Neuron (in vitro differentiated cells): ENCODE measurements at regions not wholly inside any gene's neighbourhood (a gene's known extent, or its start where the extent isn't known, plus 50 kb on each side); places are given as distances from the start of the nearest gene placed in this dataset.
"Not testable (repeated sequence)": the region's sequence is repeated elsewhere in the genome, so short reads cannot be mapped to it uniquely, and the experiment has no call there.

Experiments
- H2AFZ ChIP-seq: one replicate; pipeline ENCODE4 v1.6.1; 2013; ENCODE audit warnings: low read depth, mild to moderate bottlenecking, inconsistent platforms, low read length, moderate library complexity
- H3K27me3 ChIP-seq: one replicate; pipeline ENCODE4 v1.6.1; 2013; ENCODE audit warnings: low read length; ENCODE audit not compliant: insufficient read depth
- H3K36me3 ChIP-seq: one replicate; pipeline ENCODE4 v1.6.1; 2013; ENCODE audit warnings: low read length; ENCODE audit not compliant: insufficient read depth
- H3K4me1 ChIP-seq: one replicate; pipeline ENCODE4 v1.6.1; 2013; ENCODE audit warnings: low read length; ENCODE audit not compliant: insufficient read depth
- H3K4me3 ChIP-seq: 2 replicates; pipeline ENCODE4 v1.5.1; 2013; ENCODE audit warnings: mild to moderate bottlenecking, low read length, moderate library complexity
- H3K9me3 ChIP-seq: one replicate; pipeline ENCODE4 v1.6.1; 2013; ENCODE audit warnings: low read length

DNA sequence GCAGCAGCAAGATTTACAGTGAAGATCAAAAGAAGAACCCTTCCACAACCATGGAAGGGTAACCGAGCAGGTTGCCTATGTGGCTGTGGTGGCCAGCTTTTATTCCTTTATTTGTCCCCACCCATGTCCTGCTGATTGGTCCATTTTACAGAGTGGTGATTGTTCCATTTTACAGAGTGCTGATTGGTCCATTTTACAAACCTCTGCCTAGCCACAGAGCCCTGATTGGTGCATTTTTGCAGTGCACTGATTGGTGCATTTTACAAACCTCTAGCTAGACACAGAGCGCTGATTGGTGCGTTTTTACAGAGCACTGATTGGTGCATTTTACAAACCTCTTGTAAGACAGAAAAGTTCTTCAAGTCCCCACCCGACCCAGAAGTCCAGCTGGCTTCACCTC, 75.8 kb upstream of the MSX2 start:
- H2AFZ ChIP-seq, H3K27me3 ChIP-seq, H3K4me3 ChIP-seq, H3K36me3 ChIP-seq, H3K4me1 ChIP-seq, H3K9me3 ChIP-seq: not testable (repeated sequence)

DNA sequence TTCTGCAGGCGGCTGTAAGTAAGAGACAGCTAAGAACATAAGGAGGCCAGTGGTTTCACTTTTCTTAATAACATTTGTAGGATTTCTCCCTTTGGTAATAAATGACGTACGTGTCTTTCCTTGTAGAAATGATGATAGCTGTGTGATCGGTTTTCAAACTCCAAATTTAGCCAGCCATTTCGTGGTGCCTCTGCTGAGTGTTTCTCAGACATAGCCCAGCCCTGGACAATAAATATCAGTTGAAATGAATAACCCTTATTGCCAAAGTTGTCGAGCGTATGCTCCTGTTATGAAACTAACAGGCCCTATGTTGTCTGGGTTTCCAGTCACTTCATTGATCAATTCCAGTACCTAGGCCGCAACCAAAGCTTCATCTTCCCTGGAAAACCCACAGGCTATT, 75.0 kb upstream of the MSX2 start:
- no peak overlapping the region for H3K4me3 ChIP-seq
- H3K27me3 ChIP-seq = no peaks in the 10 kb centered on the region
- H2AFZ ChIP-seq = no peak overlapping the region
- no peaks in the 10 kb centered on the region for H3K4me1 ChIP-seq
- no peaks in the 10 kb centered on the region for H3K36me3 ChIP-seq
- H3K9me3 ChIP-seq = no peaks in the 10 kb centered on the region

- Histone ChIP-seq H2AFZ (no peak overlapping the region), H3K9me3 (no peaks in the 10 kb centered on the region), H3K4me3 (no peak overlapping the region), H3K4me1 (no peaks in the 10 kb centered on the region), H3K36me3 (no peaks in the 10 kb centered on the region), H3K27me3 (peaks cover 2% of the 10 kb centered on the region)
These were observed 69.9 kb upstream of the MSX2 start for GRCh38 chr5:174654442-174654841.

DNA sequence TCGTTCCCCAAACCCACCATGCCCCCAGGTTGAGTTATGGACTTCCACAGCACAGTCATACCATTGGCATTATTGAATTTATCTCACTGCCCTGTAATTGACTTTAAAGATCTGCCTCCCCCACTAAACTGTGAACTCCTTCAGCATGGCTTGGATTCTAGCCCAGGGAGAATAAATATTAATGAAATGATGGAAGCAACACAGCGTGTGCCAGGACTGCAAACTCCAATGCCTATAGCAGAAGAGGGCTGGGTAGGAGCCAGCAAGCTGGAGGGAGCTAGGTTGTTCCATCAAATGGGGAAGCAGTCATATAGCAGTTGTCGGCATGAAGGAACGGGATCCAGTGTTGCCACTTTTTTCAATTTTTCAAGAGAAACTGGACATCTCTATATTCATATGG, 69.0 kb upstream of the MSX2 start:
- peaks cover 2% of the 10 kb centered on the region for H3K27me3 ChIP-seq
- H3K4me1 ChIP-seq = no peaks in the 10 kb centered on the region
- H3K9me3 ChIP-seq = no peaks in the 10 kb centered on the region

GRCh38 chr5:174664180-174664850, 60.1 kb upstream of the MSX2 start:
- Histone ChIP-seq H3K36me3 (no peaks in the 10 kb centered on the region), H3K4me3 (no peak overlapping the region), H3K27me3 (no peaks in the 10 kb centered on the region), H3K9me3 (no peaks in the 10 kb centered on the region), H2AFZ (no peak overlapping the region), H3K4me1 (no peaks in the 10 kb centered on the region)

More for the DNA sequence above, 69.0 kb upstream of the MSX2 start:
- Histone ChIP-seq H3K36me3 (no peaks in the 10 kb centered on the region), H2AFZ (no peak overlapping the region), H3K4me3 (no peak overlapping the region)

- no peak overlapping the region for H3K4me3 ChIP-seq
These were observed 59.0 kb upstream of the MSX2 start for GRCh38 chr5:174665347-174665746.

GRCh38 chr5:174667526-174667925, 56.9 kb upstream of the MSX2 start:
- Histone ChIP-seq H3K4me3 (no peak overlapping the region), H3K4me1 (no peaks in the 10 kb centered on the region), H3K27me3 (no peaks in the 10 kb centered on the region), H3K9me3 (no peaks in the 10 kb centered on the region), H3K36me3 (no peaks in the 10 kb centered on the region), H2AFZ (no peak overlapping the region)

More at GRCh38 chr5:174665347-174665746, 59.0 kb upstream of the MSX2 start:
- Histone ChIP-seq H3K27me3 (no peaks in the 10 kb centered on the region), H2AFZ (no peak overlapping the region), H3K4me1 (no peaks in the 10 kb centered on the region), H3K36me3 (no peaks in the 10 kb centered on the region), H3K9me3 (no peaks in the 10 kb centered on the region)

DNA sequence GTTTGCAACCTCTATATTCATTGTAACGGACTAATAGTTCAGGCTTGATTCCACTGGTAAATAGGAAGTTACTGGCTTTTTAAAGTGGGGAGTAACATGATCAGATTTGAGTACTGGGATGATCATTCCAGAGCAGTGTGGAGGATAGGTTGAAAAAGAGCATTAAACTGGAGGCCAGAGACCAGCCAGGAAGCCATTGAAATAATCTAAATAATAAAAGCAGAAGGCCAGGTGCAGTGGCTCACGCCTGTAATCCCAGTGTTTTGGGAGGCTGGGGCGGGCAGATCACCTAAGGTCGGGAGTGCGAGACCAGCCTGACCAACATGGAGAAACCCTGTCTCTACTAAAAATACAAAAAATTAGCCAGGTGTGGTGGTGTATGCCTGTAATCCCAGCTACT, 56.0 kb upstream of the MSX2 start:
- Histone ChIP-seq H2AFZ (no peak overlapping the region), H3K36me3 (no peaks in the 10 kb centered on the region), H3K4me1 (no peaks in the 10 kb centered on the region), H3K27me3 (no peaks in the 10 kb centered on the region), H3K9me3 (no peaks in the 10 kb centered on the region), H3K4me3 (no peak overlapping the region)
